Astrocyte (in vitro differentiated cells and primary cell): ENCODE measurements at regions not wholly inside any gene's neighbourhood (a gene's known extent, or its start where the extent isn't known, plus 50 kb on each side); places are given as distances from the start of the nearest gene placed in this dataset.

Source experiments
- CTCF ChIP-seq: IDR thresholded peaks from 2 replicates; pipeline ENCODE4 v1.5.1; 2011; ENCODE audit warnings: low read depth, mild to moderate bottlenecking, inconsistent platforms, low read length, moderate library complexity; ENCODE audit not compliant: insufficient read depth
- EZH2 ChIP-seq: IDR thresholded peaks from 2 replicates; pipeline ENCODE4 v1.6.1; 2012; ENCODE audit warnings: mild to moderate bottlenecking, low read length, inconsistent platforms; ENCODE audit not compliant: insufficient read depth

GRCh38 chr5:164206196-164206595 is 700.8 kb downstream of the MAT2B start:
- TF ChIP-seq CTCF: no peak
- TF ChIP-seq EZH2: no peak
